GM23338 (cell line): ENCODE measurements at regions not wholly inside any gene's neighbourhood (a gene's known extent, or its start where the extent isn't known, plus 50 kb on each side); places are given as distances from the start of the nearest gene placed in this dataset.

Source experiments
- ATAC-seq: fragments of 200-7000 bp; cut with Tn5 transposase; 3 replicates; pipeline ENCODE4 v1.9.1; 2020
- DNase-seq: peaks from one replicate; pipeline ENCODE4 v3.0.0-alpha.2; 2015; ENCODE audit warnings: low spot score
- H2AFZ ChIP-seq: fragments of 200-600 bp; sonication (generic); 2 replicates; pipeline ENCODE4 v1.8.0; 2016; ENCODE audit warnings: antibody characterized with exemption, mild to moderate bottlenecking, moderate library complexity
- H3F3A ChIP-seq: fragments of 200-600 bp; sonication (generic); replicated peaks from 2 replicates; pipeline ENCODE4 v1.8.0; 2017; ENCODE audit warnings: antibody characterized with exemption, mixed run types, low read depth
- H3K27ac ChIP-seq: fragments of 200-600 bp; sonication (generic); 2 replicates; pipeline ENCODE4 v1.6.1; 2016; ENCODE audit warnings: low read depth
- H3K27me3 ChIP-seq: fragments of 200-600 bp; sonication (generic); 2 replicates; pipeline ENCODE4 v1.8.0; 2016; ENCODE audit warnings: mild to moderate bottlenecking, mixed run types, moderate library complexity; ENCODE audit not compliant: insufficient read depth
- H3K36me3 ChIP-seq: fragments of 200-600 bp; sonication (generic); 2 replicates; pipeline ENCODE4 v1.8.0; 2016; ENCODE audit warnings: mild to moderate bottlenecking; ENCODE audit not compliant: insufficient read depth
- H3K4me1 ChIP-seq: fragments of 200-600 bp; sonication (generic); 2 replicates; pipeline ENCODE4 v1.8.0; 2016; ENCODE audit warnings: mild to moderate bottlenecking, moderate library complexity; ENCODE audit not compliant: insufficient read depth
- H3K4me2 ChIP-seq: fragments of 200-600 bp; sonication (generic); 2 replicates; pipeline ENCODE4 v1.7.1; 2017; ENCODE audit warnings: mixed run types
- H3K4me3 ChIP-seq: fragments of 200-600 bp; sonication (generic); 2 replicates; pipeline ENCODE4 v1.6.1; 2016; ENCODE audit warnings: mixed run types
- H3K79me2 ChIP-seq: fragments of 200-600 bp; sonication (generic); replicated peaks from 2 replicates; pipeline ENCODE4 v1.8.0; 2017; ENCODE audit warnings: mild to moderate bottlenecking; ENCODE audit not compliant: insufficient read depth
- H3K9me2 ChIP-seq: fragments of 200-600 bp; sonication (generic); 2 replicates; pipeline ENCODE4 v1.8.0; 2017; ENCODE audit not compliant: insufficient read depth
- H4K20me1 ChIP-seq: fragments of 200-600 bp; sonication (generic); replicated peaks from 2 replicates; pipeline ENCODE4 v1.8.0; 2017; ENCODE audit warnings: mild to moderate bottlenecking; ENCODE audit not compliant: insufficient read depth
- H3K27ac Mint-ChIP-seq: 2 replicates; pipeline ENCODE4 v1.8.0; 2020; ENCODE audit warnings: inconsistent platforms, mild to moderate bottlenecking, moderate library complexity, mixed read lengths
- H3K27me3 Mint-ChIP-seq: 3 replicates; pipeline ENCODE4 v1.8.0; 2022; ENCODE audit warnings: low read depth, mild to moderate bottlenecking, moderate library complexity, mixed read lengths, inconsistent platforms; ENCODE audit not compliant: insufficient read depth, poor library complexity
- H3K36me3 Mint-ChIP-seq: 3 replicates; pipeline ENCODE4 v1.8.0; 2021; ENCODE audit warnings: low read depth, mild to moderate bottlenecking, inconsistent platforms, moderate library complexity, mixed read lengths
- H3K4me1 Mint-ChIP-seq: 3 replicates; pipeline ENCODE4 v1.8.0; 2020; ENCODE audit warnings: mild to moderate bottlenecking, inconsistent platforms, mixed read lengths
- H3K4me3 Mint-ChIP-seq: 3 replicates; pipeline ENCODE4 v1.8.0; 2021; ENCODE audit warnings: moderate library complexity, mild to moderate bottlenecking, inconsistent platforms, mixed read lengths
- H3K9me3 Mint-ChIP-seq: 3 replicates; pipeline ENCODE4 v1.8.0; 2020; ENCODE audit warnings: moderate library complexity, mild to moderate bottlenecking, inconsistent platforms, mixed read lengths
- CREB1 ChIP-seq: fragments of 250-450 bp; sonication (Bioruptor Pico); IDR thresholded peaks from 2 replicates; pipeline ENCODE4 v1.5.0; 2020; ENCODE audit warnings: low read depth, mild to moderate bottlenecking, moderate library complexity
- CTCF ChIP-seq, 2 experiments: fragments of 200-600 bp in 1 of 2; sonication (generic) in 1 of 2; conservative IDR thresholded peaks; 2 replicates each; pipeline versions ENCODE4 v1.5.1 to v1.6.1; 2016 to 2017; ENCODE audit warnings: antibody characterized with exemption in 2 of 2, low read depth in 2 of 2, mild to moderate bottlenecking in 2 of 2, moderate library complexity in 1 of 2
- ETS1 ChIP-seq: IDR thresholded peaks from 2 replicates; pipeline ENCODE4 v1.6.1; 2016; ENCODE audit warnings: antibody characterized with exemption
- EZH2 ChIP-seq: fragments of 200-600 bp; sonication (generic); IDR thresholded peaks from one replicate; pipeline ENCODE4 v1.8.0; 2017; ENCODE audit warnings: antibody characterized with exemption, mild to moderate bottlenecking, low read depth; ENCODE audit not compliant: unreplicated experiment
- EZH2phosphoT487 ChIP-seq: fragments of 200-600 bp; sonication (generic); IDR thresholded peaks from one replicate; pipeline ENCODE4 v1.8.1; 2018; ENCODE audit warnings: antibody characterized with exemption; ENCODE audit not compliant: unreplicated experiment
- JUNB ChIP-seq: IDR thresholded peaks from one replicate; pipeline ENCODE4 v1.6.1; 2016; ENCODE audit warnings: antibody characterized with exemption; ENCODE audit not compliant: unreplicated experiment
- NANOG ChIP-seq: IDR thresholded peaks from 2 replicates; pipeline ENCODE4 v1.6.1; 2016; ENCODE audit warnings: antibody characterized with exemption, borderline replicate concordance
- POLR2AphosphoS5 ChIP-seq: IDR thresholded peaks from 2 replicates; pipeline ENCODE4 v1.6.1; 2016; ENCODE audit warnings: antibody characterized with exemption, low read depth
- REST ChIP-seq: IDR thresholded peaks from one replicate; pipeline ENCODE4 v1.6.1; 2018; ENCODE audit warnings: antibody characterized with exemption; ENCODE audit not compliant: unreplicated experiment
- STAT1 ChIP-seq: IDR thresholded peaks from one replicate; pipeline ENCODE4 v1.6.1; 2016; ENCODE audit warnings: antibody characterized with exemption; ENCODE audit not compliant: unreplicated experiment
- ZNF114 ChIP-seq: fragments of 250-450 bp; sonication (Bioruptor Pico); IDR thresholded peaks from 2 replicates; pipeline ENCODE4 v1.5.0; 2020; ENCODE audit warnings: mild to moderate bottlenecking, moderate library complexity
- ZNF331 ChIP-seq: fragments of 250-450 bp; sonication (Bioruptor Pico); IDR thresholded peaks from 2 replicates; pipeline ENCODE4 v1.5.0; 2020; ENCODE audit warnings: low read depth, mild to moderate bottlenecking, moderate library complexity
- ZNF462 ChIP-seq: fragments of 250-450 bp; sonication (Bioruptor Pico); IDR thresholded peaks from 2 replicates; pipeline ENCODE4 v1.5.0; 2020; ENCODE audit warnings: mild to moderate bottlenecking, moderate library complexity

GRCh38 chrX:98637451-98637850, 1753.7 kb downstream of the RPA4 start (continued):
- no peak for TF ChIP-seq ZNF462
- no peak for TF ChIP-seq JUNB
- no peak for TF ChIP-seq NANOG
- no peak for TF ChIP-seq EZH2phosphoT487
- no peak for TF ChIP-seq ZNF114 (CRISPR knock-in tag)

GRCh38 chrX:98646351-98646750, 1762.6 kb downstream of the RPA4 start:
- Histone ChIP-seq H3K4me3 (no peak overlapping the region), H3K27me3 (no peaks in the 10 kb centered on the region), H4K20me1 (no peaks in the 10 kb centered on the region; the same call in 1 of the 2 replicates), H3F3A (no peaks in the 10 kb centered on the region), H3K79me2 (peaks cover 6% of the 10 kb centered on the region; the same call in 1 of the 2 replicates), H2AFZ (no peak overlapping the region), H3K36me3 (no peaks in the 10 kb centered on the region; the same call in 1 of the 2 replicates), H3K9me2 (no peaks in the 10 kb centered on the region), H3K27ac (no peak overlapping the region), H3K4me1 (peaks cover 8% of the 10 kb centered on the region; the same call in 1 of the 2 replicates), H3K4me2 (0 out of 2 replicates have a peak overlapping the region, but pooled peaks have one; percentile 55)
- H3K4me1 Mint-ChIP-seq = no peaks in the 10 kb centered on the region; the same call in 2 of the 3 replicates
- ATAC-seq (no peak), DNase-seq (no peak)
- H3K4me3 Mint-ChIP-seq = no peak overlapping the region
- no peaks in the 10 kb centered on the region for H3K9me3 Mint-ChIP-seq
- H3K27me3 Mint-ChIP-seq = no peaks in the 10 kb centered on the region
- H3K27ac Mint-ChIP-seq = no peak overlapping the region
- H3K36me3 Mint-ChIP-seq = peaks cover 7% of the 10 kb centered on the region; the same call in 2 of the 3 replicates
- no peak for TF ChIP-seq STAT1
- TF ChIP-seq CREB1 (CRISPR knock-in tag) = no peak
- TF ChIP-seq ZNF114 (CRISPR knock-in tag) = no peak
- no peak for TF ChIP-seq EZH2
- no peak for TF ChIP-seq ZNF331 (CRISPR knock-in tag)
- TF ChIP-seq ETS1 = no peak
- no peak for TF ChIP-seq EZH2phosphoT487
- TF ChIP-seq JUNB = no peak
- TF ChIP-seq CTCF (conservative IDR thresholded peaks at IDR 0.05; ENCODE audit: low read depth in 2 of 2) = no peak
- no peak for TF ChIP-seq REST
- no peak for TF ChIP-seq POLR2AphosphoS5
